Endothelial cell of umbilical vein (primary cell): ENCODE measurements at regions not wholly inside any gene's neighbourhood (a gene's known extent, or its start where the extent isn't known, plus 50 kb on each side); places are given as distances from the start of the nearest gene placed in this dataset.

Source experiments
- CTCF ChIP-seq, 2 donors: IDR thresholded peaks; 1 replicate in 1 of 2; 2 replicates in 1 of 2; pipeline ENCODE4 v1.5.1; 2011; ENCODE audit warnings: low read length in 2 of 2, mild to moderate bottlenecking in 2 of 2, moderate library complexity in 2 of 2, control low read depth in 1 of 2, inconsistent platforms in 1 of 2, low read depth in 1 of 2; ENCODE audit not compliant: insufficient read depth in 1 of 2; ENCODE audit errors: extremely low read depth in 1 of 2
- POLR2A ChIP-seq: IDR thresholded peaks from 2 replicates; pipeline ENCODE4 v1.6.1; 2012; ENCODE audit warnings: low read depth, mild to moderate bottlenecking, control low read depth, low read length

- no peak for TF ChIP-seq CTCF (IDR thresholded peaks at IDR 0.05; ENCODE audit: extremely low read depth in 1 of 2, insufficient read depth in 1 of 2, low read depth in 1 of 2, low read length in 2 of 2)
- TF ChIP-seq POLR2A: no peak
Observed at GRCh38 chr4:157973297-157973696, 199.5 kb downstream of the GASK1B start.
